Stimulated activated CD4-positive, alpha-beta T cell treated with anti-CD3 and anti-CD28 coated beads, Interleukin-1b, Interleukin-23, amount 100 ng/mL, for 4 hours (primary cell): ENCODE measurements at regions not wholly inside any gene's neighbourhood (a gene's known extent, or its start where the extent isn't known, plus 50 kb on each side); places are given as distances from the start of the nearest gene placed in this dataset.
"Not testable (repeated sequence)": the region's sequence is repeated elsewhere in the genome, so short reads cannot be mapped to it uniquely, and the experiment has no call there.

Experiments used
- DNase-seq, 2 donors: peaks; one replicate each; pipeline ENCODE4 v3.0.0-alpha.2; 2020; ENCODE audit warnings: low read depth in 2 of 2

DNA sequence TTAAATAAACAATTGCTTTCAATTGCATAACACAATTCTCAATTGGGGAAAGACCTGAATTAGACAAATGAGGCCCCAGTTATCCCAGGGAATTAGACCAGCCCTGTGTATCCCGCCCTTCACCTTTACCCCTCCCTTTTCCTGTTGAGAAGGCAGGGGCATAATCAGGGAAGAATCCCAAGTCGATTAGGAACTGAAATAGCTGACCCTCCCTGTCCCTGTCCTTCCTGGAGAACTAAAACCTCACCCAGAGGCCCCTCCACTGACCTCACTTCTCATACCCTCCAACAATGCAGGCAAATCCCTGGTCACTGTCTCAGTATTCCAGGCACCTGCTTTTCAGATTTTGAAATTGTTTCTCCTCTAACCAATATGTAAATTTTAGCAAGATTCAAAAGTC, 165.4 kb upstream of the CDH11 start:
- no peak for DNase-seq

GRCh38 chr16:65285128-65286048, 163.5 kb upstream of the CDH11 start:
- no peak for DNase-seq

DNA sequence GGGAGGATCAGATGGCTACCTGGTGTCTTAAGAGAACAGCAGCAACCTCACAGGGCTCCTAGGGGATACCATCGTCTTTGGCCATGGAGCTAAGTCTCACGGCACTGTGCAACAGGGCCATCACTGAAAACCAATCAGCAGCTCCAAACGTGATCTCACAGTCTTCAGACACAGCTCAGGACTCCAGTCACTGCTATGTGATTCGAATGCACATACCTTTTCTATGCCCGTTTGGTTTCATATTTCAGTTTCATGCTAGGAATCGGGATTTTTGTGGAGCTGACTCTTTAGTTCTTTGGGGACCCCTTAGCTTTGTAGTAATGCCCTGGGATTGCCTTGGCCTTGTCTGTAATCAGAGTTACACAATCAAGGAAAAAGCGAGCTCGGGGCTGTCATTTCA, 162.8 kb upstream of the CDH11 start:
- no peak for DNase-seq

- DNase-seq = no peak
These were observed 161.4 kb upstream of the CDH11 start for GRCh38 chr16:65283181-65283651.

DNA sequence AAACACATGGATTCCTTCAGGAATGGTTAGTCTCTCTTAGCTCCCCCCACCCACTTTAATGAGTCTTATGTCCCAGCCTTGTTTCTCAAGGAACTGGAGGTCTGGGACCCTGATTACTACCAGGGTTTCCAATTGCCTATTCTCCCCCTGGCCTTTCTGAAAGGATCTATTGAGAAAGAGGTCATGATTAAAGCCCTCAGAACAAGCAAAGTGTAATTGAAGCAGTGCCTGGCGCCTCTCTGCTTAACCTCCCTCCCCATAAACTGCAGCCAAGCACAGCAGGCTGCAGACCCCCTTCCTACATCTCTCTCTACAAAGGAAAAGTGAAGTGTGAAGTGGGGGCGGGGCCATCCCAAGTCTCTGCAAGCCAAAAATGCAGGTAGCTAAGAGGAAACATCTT, 159.7 kb upstream of the CDH11 start:
- DNase-seq = no peak

GRCh38 chr16:65280845-65281512, 159.1 kb upstream of the CDH11 start:
- no peak for DNase-seq

DNA sequence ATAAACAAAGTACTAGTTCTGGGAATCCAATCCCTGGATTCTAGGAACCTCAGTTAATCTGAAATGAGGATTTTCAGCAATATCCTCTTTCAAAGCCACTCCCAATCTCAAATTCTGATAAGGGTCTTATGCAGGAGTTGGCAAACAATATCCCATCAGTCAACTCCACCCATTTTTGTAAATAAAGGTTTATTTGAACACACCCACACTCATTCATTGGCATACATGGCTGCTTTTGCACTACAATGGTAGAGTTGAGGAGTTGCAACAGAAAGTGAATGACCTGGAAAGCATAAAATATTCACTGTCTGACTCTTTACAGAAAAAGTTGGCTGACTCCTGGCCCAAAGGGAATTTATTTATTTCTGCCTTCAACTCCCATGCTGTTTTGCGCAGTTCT, 157.7 kb upstream of the CDH11 start:
- no peak for DNase-seq

- DNase-seq = no peak
These were observed 157.0 kb upstream of the CDH11 start for GRCh38 chr16:65278874-65279273.

- no peak for DNase-seq
These were observed 152.7 kb upstream of the CDH11 start for GRCh38 chr16:65274566-65274965.

DNA sequence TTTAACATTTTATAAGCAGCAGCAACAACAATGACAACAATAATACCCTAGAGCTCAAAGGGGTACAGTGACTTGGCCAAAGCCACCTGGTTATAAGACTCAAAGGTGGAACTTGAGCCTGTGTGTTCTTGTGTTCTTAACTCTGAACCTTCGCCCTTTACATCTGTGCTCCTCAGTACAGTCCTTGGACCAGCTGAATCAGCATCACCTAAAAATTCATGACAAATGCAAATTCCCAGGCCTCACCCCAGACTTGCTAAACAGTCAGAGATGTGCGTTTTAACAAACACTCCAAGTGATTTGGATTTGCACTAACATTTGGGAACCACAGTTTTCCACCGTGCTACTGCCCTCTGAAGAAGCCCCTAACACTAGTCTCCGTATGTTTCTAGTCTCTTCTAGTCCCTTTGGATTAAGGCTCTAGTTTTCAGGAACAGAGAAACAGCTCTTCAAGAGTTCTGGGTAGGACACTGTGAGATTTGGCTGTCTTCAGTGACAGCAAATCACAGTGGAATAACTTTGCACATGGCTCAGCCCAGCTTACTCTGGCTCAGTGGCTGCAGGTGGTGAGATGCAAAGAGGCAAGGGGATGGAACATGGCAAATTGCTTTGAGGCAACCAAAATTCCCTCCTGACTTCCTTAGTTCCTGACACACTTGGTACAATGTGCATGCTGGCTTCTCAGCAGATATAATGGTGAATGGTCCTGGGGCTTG, 151.0 kb upstream of the CDH11 start:
- DNase-seq = no peak

GRCh38 chr16:65271996-65272395, 150.1 kb upstream of the CDH11 start:
- DNase-seq = no peak

GRCh38 chr16:65268331-65268730, 146.5 kb upstream of the CDH11 start:
- DNase-seq = no peak

DNA sequence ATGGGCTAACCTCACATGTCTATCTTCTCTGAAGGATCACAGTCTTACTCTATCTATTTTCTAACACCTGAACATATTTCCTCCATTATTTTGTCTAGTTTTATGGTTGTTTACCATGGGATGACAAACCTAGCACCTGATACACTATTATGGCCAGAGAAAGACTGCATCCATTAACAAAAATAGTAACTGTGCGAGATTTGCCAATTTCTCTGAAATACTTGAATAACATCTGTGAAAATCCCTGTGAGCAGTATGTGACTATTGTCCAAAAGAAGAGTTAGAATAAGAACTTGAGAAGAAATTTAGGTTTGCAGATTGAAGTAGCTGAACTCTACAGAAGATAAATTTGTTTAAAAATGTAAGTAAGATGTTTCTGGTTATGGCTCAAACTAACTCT, 142.0 kb upstream of the CDH11 start:
- no peak for DNase-seq

DNA sequence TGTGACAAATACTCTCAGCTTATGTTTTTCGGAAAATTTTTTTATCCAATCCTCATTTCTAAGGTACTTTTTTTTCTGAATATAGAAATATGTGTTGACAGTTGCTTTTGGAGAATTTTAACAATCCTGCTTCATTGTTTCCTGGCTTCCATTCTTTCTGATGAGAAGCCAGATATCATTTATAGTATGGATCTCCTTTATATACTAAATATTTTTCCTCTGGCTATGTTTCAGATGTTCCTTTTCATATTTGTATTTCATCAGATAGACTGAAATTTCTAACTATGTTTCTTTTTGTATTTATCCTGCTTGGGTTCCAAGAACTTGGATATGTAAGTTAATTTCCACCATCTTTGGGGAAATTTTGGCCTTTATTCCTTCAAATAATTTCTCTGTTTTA, 138.9 kb upstream of the CDH11 start:
- no peak for DNase-seq

- DNase-seq = no peak
These were observed 132.3 kb upstream of the CDH11 start for GRCh38 chr16:65254144-65254543.

GRCh38 chr16:65249768-65250167, 127.9 kb upstream of the CDH11 start:
- DNase-seq = no peak

GRCh38 chr16:65244787-65245186, 122.9 kb upstream of the CDH11 start:
- no peak for DNase-seq

- no peak for DNase-seq
These were observed 113.7 kb upstream of the CDH11 start for GRCh38 chr16:65235339-65236177.

GRCh38 chr16:65234721-65235320, 113.0 kb upstream of the CDH11 start:
- DNase-seq = not testable (repeated sequence)

- no peak for DNase-seq
These were observed 107.4 kb upstream of the CDH11 start for GRCh38 chr16:65229191-65229662.
